HT1080 (cell line): ENCODE measurements at regions not wholly inside any gene's neighbourhood (a gene's known extent, or its start where the extent isn't known, plus 50 kb on each side); places are given as distances from the start of the nearest gene placed in this dataset.
"Not testable (repeated sequence)": the region's sequence is repeated elsewhere in the genome, so short reads cannot be mapped to it uniquely, and the experiment has no call there.

ENCODE experiments used
- DNase-seq: peaks from one replicate; pipeline ENCODE4 v3.0.0-alpha.2; 2015; ENCODE audit warnings: low read depth

DNA sequence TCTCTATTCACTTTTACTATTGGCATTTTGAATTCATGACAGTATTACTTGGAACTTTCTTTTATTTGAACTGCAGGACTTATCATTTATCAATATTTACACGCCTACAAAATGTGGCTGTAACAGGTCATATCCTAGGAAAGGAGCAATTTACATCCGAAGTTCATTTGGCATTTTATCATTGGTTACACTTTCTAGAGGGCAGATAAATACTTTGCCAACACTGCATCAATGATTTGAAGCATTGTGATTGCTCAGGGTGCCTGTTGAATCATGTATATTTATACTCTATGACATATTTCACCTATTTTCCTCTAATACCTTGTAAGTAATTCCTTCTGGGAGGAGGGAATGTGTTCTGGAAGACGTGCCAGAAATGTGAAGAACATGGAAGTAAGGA lies 136.7 kb downstream of the MID1IP1 start:
- no peak for DNase-seq

DNA sequence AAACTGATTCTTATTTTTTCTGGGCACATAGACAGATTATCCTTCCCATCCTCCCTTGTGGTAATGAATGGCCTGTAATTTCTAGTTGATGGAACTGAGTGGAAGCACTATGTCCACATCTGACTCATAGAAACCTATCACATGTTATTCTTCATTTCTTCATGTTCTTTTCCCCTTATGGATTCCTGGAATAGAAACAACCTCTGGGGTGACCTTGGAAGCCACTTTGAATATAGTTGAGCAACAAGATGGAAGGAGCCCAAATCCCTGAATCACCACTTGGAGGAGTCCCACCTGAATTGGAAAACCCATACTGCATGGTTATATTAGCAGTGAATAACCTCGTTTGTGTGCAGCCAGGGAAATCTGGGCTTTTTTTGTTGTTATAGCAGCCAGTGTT lies 137.8 kb downstream of the MID1IP1 start:
- peak; percentile 28 for DNase-seq

DNA sequence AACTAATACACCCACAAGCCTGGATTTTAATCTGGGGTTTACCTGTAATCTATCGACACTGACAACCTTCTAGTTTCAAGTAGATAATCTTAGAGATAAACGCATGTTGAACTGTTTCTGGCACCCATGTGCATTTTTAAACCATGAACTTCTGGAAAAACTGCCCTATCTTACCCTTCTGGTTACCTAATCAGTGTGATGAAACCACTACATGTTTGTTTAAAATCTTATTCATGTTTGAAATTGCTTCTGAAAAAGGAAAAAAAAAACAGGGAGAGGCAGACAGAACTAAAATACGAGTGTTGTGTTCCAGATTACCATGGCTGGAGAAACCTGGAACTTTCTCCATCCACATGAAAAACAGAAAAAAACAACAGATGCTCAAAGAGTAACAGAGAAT lies 139.3 kb downstream of the MID1IP1 start:
- DNase-seq = no peak

DNA sequence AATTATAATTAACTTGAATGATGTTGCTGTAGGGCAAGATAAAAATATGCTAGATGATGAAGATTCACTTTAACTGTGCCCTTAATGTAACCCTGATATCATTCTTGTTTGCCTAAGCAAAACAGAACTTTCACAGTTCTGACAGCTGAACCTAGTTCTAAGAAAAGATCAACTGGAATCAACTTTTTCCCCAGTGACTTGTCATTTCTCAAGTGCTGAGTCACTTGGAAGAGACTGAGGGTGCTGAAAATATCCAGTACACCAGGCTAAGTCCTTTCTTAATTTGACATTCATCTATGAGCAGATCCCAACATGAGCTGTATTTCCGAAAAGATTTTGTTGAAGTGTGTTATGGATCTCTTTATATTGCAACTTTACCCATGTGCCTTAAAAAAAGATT lies 140.4 kb downstream of the MID1IP1 start:
- no peak for DNase-seq

DNA sequence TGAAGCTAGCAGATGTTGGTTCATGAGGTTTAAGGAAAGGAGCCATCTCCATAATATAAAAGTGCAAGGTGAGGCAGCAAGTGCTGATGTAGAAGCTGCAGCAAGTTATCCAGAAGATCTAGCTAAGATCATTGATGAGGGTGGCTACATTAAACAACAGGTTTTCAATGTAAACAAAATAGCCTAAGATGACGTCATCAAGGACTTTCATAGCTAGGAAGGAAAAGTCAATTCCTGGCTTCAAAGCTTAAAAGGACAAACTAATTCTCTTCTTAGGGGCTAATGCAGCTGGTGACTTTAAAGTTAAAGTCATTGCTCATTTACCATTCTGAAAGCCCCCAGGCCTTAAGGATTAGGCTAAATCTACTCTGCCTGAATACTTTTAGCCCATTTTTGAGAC lies 141.9 kb downstream of the MID1IP1 start:
- no peak for DNase-seq

DNA sequence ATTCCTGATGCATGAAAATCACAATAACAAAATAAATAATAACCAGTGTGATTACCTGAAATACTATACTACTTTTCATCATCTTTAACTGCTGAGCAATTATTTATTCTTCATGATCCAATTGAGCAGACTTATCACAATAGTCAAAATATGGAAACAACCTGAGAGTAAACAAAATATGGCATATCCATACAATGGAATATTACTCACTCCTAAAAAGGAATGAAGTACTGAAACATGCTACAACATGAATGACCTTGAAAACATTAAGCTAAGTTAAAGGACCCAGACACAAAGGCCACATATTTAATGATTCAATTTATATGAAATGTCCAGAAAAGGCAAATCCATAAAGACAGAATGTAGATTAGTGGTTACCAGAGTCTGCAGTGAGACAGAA lies 146.8 kb downstream of the MID1IP1 start:
- DNase-seq = no peak

DNA sequence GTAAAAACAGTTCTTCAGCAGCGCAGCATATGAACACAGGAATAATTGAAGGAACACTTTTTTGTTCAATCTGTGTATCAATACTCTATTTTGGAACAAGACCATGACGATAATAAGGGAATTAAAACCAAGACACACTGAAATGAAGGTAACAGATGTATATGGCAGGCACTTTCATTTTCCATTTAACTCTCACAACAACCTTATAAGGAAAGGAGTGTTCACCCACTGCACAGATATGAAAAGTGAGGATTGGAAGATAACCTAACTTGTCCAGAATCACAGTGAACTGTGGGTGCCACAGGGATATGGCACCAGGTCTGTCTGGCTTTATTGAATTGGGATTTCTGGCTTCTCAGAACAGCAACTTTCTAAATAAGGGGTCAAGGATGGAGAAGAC lies 153.3 kb downstream of the MID1IP1 start:
- DNase-seq = no peak

DNA sequence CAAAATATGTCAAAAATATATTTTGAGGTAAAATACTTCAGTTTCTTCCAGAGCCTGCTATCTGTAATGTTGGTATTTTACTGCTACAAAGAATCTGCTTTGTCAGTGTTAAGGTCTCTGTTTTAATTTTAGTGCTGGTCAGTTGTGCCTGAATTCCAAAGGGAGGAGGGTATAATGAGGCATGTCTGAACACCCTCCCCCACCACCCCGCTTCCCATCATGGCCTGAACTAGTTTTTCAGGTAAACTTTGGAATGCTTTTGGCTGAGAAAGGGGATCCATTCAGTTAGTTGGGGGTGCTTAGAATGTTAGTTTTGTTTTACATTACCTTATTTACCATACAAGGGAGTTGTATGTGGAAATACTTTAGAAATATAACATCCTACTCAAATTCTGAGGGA lies 158.5 kb downstream of the MID1IP1 start:
- no peak for DNase-seq

DNA sequence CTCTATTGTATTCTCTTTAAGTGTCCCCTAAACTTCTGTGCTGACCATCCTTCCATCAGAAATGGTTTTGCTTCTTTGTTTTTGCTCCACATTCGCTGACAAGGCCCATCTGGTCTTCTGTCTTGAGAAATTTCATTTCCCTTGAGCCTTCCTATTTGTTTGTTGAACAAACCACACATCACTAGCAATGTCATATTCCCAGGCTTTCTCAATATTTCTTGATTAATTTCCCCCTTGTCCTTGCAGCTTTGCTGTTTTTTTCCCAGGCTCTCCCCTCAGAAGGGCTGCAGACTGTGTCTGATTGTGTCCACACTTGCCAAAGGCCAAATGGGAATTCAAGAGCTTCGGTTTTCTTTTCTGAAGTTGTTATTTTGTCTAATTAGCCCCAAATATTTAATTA lies 158.9 kb downstream of the MID1IP1 start:
- no peak for DNase-seq

DNA sequence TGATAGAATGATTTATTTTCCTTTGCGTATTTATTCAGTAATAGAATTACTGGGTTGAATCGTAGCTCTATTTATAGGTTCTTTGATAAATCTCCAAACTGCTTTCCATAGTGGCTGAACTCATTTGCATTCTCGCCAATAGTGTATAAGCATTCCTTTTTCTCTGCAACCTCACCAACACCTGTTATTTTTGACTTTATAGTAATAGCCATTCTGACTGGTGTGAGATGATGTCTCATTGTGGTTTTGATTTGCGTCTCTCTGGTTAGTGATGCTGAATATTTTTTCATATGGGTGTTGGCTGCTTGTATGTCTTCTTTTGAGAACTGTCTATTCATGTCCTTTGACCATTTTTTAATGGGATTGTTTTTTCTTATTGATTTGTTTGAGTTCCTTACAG lies 160.7 kb downstream of the MID1IP1 start:
- DNase-seq = no peak

DNA sequence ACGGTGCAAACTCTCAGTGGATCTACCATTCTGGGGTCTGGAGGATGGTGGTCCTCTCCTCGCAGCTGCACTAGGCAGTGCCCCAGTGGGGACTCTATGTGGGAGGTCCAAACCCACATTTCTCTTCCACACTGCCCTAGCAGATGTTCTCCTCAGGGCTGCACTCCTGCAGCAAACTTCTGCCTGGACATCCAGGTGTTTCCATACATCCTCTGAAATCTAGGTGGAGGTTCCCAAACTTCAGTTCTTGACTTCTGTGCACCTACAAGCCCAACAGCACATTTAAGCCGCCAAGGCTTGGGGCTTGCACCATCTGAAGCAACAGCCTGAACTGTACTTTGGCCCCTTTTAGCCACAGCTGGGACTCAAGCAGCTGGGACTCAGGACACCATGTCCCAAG lies 162.0 kb downstream of the MID1IP1 start:
- not testable (repeated sequence) for DNase-seq

DNA sequence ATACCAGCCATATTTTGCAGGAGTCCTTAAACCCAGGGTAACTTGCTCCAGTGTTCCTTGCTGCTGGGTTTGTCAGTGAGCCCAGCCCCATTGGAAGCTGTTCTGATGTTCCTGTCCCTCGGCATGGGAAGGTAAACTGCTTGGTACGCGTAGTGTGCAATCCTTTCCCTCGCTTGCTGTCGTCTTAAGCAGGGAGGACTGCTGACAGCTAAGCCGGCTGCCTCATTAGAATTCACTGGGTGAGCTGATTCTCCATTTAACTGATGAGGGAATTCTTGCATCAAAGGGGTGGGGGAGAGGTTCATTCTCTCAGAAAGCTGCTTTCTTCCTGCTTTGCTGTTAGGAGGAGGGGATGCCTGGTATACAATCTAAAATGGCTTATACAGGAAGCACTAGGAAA lies 164.6 kb downstream of the MID1IP1 start:
- no peak for DNase-seq

DNA sequence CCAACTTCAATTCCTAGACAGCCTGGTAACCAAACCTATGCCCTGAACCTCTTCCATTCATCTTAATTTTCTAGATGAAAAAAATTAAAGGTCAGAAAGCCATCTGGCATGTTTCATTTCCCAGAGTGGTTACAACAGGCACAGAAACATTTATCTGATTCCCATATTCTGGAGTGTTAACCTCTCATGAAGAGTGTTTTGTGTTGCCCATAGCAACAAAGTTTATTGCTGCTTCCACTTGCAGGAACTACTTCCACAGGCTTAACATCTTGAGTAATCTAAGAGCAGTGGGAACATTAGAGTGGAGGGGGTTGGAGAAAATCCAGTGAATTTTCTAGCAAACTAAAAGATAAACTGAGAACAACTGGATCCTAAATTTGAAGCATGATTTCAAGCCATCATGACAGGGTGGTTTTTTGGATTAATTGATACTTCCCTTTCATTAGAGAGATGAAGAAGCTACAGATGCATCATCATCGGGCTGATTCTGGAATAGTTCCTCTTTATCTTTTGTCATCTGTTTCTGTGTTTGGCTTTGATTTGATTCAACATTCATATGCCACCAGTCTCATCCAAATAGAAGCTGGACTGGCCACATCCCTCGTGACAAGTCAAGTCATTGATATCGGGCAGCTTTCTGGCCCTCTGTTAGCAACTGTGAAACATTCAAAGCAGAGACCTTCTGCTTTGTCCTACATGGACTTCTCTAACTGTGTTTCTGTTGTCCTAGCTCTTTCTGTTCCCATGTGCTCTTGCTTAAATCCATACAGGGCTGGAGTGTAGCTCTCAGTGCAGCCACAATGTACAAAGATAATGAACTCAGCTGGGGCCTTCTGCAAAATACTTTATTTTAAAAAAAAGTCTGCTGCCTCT lies 167.3 kb downstream of the MID1IP1 start:
- no peak for DNase-seq

DNA sequence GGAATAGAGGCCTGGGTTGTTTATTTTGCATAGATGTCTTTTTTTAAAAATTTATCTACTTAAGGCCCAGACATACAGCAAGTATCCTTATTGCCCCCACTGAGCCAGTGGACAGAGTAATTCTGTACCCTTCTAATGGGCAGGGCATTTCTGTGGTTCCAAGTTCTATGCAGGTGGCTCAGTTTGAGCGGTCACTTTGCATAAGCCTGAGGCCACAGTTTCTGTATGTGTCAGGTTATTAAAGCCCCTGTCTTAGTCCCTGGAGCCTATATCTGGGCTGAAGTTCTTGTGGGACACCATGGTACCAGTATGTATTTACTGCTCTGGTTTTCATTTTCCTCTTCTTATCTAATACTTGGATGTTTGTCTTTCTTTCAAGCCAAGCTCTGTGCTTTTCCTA lies 168.8 kb downstream of the MID1IP1 start:
- no peak for DNase-seq

DNA sequence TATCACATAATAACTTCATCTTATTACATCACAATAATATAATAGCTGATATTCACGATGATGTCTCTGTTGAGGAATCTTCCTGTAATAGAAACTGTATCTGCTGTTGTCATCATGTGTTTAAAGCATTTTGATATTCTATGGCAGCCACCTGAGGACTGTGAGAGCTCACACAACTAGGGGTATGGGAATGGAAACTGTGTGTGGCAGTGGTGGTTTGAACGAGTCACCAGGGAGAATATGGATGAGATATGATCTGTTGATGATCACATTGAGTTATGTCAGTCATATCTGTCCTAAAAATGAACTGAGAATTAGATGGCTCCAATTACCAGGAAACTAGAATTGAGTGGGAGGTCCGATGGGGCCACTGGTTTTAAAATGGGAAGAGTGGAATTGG lies 169.6 kb downstream of the MID1IP1 start:
- DNase-seq = no peak

DNA sequence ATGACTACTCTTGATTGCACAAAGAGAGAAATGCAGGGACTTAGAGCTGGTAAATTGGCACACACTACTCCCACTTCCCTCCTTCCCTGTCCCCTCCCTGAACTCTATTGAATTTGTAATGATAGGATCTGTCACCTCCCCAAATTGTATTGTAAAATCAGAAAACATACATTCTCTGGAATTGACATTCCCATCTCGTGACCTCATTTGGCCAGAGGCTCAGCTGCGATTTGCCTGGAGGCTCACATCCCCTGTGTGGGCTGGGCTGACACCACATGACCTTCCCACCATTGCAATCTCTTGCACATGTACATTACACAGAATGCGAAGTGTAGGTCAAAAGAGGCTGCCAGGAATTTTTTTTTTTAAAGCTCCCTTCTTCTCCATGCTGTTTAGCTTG lies 172.1 kb downstream of the MID1IP1 start:
- no peak for DNase-seq

DNA sequence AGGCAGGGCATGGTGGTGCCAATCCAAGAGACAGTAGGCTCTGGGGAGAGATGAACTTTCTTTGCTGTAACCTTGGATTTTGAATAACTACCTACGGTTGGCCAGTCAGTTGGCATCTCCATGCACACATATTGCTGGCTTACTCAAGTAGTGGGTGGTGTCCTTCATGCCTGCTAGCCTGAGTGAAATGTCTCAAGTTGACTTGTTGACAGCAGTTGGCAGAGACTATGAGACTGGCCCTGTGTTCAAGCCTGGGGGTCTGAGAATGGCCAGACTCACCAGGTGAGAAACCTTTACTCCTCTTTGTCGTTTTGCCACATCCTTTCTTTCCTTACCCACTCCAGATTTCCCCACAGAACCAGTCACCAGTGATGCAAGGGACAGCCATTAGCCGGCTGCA lies 173.3 kb downstream of the MID1IP1 start:
- no peak for DNase-seq

DNA sequence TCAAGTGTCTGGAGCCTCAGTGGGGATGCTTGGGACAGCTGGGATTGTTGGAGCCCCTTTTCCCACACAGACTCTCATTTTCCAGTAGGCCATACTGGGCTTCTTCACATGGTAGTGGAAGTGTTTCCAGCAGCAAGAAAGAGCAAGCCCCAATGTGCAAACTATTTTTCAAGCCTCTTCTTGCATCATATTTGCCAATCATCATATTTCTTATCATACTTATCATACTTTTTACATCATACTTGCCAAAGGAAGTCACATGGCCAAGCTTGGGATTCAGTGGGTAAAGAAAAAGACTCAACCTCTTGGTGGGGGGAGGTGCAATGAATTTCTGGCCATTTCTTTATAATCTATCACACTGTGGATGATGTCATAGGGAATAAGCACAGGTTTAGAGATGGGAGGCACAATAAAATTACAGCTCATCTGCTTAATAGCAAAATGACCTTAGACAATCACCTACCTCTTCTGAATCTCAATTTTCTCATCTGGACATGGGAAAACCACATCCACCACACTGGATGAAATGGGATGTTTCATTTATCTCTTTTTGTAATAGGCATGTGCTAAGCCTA lies 174.2 kb downstream of the MID1IP1 start:
- no peak for DNase-seq

DNA sequence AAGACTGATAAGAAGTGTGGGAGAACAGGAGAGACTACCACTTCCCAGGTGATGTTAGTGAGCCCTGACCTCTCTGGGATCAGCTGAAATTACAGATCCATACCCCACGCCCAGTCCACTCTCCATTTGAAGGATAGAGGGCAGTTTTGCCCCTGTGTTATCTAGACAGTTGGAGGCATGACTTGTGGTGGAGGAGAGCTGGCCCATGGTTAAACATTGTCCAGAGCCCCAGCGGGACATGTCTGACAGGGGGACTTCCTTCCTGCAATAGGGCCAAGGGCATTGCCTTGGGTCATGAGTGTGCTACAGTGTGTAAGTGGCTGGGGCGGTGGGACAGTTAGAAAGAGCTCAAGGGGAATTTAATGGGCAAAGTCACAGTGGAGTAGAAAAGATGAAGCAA lies 181.1 kb downstream of the MID1IP1 start:
- no peak for DNase-seq

DNA sequence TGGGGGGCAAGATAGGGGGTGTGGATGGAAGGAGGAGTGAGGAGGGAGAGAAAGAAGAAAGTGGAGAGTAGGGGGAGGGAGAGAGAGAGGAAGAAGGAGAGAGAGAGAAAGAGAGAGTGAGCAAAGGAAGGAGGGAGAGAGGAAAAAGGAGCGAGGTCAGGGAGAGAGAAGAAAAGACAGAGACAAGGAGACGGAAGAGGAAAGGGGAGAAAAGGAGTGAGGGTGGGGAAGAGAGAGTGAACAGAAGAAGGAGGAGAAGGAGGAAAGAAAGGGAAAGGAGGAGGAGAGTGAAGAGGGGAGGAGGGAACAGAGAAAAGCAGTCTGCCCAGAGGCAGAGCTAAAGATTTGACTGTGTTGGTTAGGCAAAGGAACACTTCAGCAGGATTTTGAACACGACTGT lies 181.6 kb downstream of the MID1IP1 start:
- no peak for DNase-seq

DNA sequence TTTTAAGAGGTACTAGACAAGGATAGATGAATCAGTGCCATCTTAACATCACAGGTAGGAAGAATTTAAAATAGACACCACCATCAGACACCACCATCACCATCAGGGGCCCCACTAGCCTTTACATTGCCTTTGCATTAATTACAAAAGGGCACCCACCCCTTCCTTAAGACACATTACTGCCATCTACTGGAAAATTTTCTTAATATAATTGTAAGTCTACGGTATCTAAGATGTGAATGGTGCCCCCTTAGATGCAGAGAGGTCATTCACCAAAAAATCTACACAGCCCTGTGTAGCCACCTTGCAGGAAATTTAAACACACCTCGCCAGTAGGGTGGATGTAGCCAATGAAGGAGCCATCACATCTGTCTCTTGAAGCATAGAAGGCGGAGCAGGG lies 184.1 kb downstream of the MID1IP1 start:
- DNase-seq = peak; percentile 0

DNA sequence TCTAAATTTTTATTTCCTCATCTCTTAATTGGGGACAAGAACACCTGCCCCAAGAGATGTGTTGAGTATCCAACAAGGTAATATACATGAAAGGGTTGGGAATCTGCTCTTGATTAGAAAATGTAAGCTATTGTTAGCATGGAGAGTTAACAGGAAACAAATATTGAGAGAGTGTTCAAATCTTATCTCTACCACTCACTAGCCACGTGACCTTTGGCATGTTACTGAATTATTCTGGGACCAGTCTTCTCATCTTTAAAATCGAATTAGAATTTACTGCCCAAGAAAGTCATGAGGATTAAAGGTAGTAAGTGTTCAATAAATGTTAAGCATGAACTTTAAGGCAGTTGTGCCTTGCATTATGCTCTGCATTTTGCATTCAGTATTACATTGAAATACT lies 184.7 kb downstream of the MID1IP1 start:
- no peak for DNase-seq

DNA sequence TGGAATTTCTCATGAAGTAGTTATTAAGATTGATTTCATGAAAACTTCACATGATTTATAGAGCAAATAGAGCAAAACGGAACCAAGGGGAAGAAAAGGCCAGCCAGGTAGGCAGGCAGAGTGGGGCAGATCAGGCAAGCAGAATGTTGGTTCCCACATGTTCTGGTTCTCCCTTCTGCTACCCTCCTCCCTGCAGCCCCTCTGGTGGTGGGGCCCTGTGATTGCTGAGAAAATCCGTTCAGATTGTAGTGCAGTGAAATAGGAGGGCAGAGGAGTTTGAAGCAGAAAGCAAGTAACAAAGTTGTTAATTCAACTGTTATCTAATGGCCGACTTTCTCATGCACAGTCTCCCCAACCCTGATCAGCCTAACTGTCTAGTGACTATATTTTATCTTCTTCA lies 185.3 kb downstream of the MID1IP1 start:
- DNase-seq = no peak
